GM21737 (cell line): ENCODE measurements at regions not wholly inside any gene's neighbourhood (a gene's known extent, or its start where the extent isn't known, plus 50 kb on each side); places are given as distances from the start of the nearest gene placed in this dataset.

Experiments
- ATAC-seq: cut with Tn5 transposase; IDR thresholded peaks from one replicate; pipeline ENCODE4 v1.9.1; 2021; ENCODE audit warnings: mild to moderate bottlenecking, moderate library complexity; ENCODE audit not compliant: unreplicated experiment

DNA sequence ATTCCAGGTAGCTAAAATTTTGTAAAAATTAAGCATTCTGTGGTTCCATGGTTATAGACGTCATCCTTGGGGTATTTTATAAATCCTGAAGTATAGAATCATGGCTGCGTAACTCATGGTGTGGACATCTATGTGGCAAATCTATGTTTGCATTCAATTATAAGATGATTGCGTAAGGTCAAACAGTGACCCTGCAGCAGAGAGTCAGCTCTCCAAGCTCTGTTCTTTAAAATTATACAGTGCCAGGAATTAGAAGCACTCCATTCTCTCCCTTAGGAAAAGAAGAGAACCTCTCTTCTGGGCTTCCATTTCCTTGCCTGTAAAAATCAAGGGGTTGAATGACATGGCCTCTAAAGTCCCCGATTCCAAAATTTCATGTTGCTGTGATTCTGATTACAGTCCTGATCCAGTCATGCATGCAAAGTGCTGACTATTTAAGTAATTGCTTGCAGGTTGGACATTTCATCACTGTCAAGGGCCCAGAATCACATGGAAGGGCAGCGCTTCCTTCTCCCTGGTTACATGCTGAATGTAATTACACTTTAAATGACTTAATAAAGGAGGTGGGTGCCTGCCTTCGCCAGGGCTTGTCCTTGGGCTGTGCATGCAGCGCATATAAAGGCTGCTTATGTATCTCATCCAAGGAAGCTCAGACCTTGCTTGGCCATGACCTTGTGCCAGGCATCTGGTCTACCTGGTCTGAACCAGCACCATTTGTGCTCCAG, 550.7 kb downstream of the TYW1 start:
- ATAC-seq, result no peak

DNA sequence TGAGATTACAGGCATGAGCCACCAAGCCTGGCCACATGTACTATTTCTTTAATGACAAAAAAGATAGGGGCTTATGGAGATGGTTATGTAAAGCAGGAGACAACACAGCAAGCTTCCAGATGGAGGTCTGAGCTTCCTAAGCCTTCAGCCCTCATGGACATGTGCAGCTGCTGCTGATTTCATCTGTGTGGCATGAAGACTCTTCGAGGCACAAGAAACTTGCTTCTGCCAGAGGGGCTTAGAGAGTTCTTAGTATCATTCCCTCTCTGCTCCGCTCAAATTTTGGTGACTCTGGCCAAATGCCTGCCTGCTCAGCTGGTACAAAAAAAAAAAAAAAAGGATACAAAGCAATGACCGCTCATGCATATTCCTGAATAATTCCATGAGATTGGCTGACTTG, 552.5 kb downstream of the TYW1 start:
- ATAC-seq, result no peak

DNA sequence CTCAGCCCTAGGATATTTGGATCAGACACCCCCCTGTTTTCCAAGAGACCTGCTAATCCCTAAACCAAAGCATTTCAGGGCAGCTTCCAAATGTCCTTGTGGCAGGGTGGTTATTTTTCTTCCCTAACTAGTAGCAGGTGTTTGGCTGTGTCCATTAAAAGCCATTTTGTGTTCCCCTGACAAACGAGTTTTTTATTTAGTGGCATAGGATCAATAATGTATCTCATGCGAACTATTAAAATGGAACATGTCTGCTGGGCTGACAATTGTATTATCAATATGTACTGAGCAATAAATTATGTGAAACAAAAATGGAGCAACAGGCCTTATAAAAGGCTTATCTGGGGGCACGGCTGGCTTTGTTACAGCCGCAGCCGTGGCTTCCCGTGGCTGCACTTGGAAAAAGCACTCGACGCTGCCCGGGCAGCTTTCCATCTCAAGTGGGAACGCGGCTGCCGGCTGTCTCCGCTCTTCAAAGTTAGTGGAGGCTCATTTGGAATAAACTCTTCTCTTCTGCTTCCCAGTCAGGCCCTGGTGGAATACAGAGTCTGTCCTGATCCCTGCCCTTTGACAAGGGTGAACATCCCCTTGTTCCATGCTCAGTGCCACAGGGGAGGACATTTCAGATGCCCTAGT, 554.3 kb downstream of the TYW1 start:
- no peak for ATAC-seq

DNA sequence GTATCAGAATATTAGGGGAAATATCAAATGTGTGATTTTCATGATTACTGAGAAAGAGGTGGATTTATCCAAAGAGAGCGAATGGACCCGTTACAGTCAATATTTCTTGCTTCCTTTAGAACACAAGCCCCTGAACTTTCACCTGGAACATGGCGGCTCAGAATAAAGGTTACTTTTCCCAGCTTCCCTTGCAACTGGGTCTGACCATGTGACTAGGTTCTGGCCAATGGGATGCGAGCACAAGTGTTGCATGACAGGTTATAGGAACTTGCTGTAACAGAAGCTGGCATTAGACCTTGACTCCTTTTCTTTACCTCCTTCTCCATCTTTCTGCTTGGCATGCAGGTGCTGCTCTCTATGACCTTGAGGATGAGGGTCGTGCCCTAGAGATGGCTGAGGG, 556.1 kb downstream of the TYW1 start:
- ATAC-seq, result no peak

DNA sequence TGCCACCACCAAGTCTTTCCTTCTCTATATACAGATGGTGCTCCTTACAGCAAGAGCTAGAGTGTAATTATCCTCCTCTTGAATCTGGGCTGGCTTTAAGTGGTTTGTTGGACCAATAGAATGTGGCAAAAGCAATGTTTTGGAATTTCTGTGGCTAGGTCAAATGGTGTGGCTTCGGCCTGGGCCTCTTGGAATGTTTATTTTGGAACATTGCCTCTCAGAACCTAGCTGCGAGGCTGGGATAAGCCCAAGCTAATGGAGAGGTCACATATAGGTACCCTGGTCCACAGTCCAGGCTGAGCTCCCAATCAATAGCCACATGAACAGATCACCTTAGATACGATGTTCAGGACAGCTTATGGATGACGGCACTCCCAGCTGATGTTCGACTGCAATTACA, 556.7 kb downstream of the TYW1 start:
- no peak for ATAC-seq

DNA sequence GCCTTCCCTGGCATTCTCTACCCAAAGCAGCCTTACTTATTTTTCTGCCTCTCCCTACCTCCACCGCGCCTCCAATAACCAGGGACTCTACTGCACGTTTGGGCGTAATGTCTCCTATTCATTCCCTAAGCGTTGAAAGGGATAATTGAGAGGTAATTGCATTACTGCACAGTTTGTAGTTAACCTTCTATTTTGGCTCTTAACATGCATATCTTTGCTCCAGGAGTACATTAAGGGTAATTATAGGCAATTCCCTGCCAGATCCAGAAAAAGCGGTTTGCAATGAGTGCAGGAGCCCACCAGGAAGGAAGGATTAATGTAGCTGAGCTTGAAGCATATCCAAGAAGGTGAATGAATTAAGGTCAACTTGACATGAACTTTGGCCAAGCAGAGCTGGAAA, 558.4 kb downstream of the TYW1 start:
- no peak for ATAC-seq

DNA sequence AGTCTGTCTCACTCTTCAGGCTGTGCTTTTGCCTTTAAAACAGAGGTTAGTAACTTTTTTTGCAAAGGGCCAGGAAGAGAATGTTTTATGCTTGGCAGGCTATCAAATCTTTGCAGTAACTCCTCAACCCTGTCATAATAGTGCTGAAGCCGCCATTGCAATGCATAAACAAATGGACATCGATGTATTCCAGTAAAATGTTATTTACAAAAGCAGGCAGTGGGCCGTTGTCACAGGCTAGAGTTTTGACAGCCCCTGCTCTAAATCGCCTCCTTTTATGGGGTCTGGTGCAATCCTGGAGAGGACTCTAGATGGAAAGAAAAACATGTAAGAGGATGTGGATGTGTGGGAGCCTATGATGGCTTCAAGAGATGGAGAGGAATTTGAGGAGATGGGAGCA, 568.3 kb downstream of the TYW1 start:
- ATAC-seq, result no peak

DNA sequence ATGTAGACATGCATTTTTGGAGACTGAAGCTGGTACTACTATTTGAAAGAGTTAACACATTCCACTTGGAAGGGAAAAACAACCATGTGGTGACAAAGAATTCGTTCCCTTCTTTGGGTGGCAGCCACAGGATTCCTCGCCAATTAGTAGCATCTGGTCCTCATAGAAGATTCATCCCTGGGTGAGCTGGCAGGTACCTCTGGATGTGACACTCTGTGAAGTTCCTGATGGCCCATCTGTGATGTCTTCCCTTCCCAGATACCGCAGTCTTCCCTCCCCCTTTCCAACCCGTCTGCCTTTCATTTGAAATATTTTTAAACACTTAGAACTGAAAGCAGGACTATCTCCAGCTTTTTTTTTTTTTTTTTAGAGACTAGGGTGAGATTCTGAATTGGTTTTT, 569.5 kb downstream of the TYW1 start:
- no peak for ATAC-seq

DNA sequence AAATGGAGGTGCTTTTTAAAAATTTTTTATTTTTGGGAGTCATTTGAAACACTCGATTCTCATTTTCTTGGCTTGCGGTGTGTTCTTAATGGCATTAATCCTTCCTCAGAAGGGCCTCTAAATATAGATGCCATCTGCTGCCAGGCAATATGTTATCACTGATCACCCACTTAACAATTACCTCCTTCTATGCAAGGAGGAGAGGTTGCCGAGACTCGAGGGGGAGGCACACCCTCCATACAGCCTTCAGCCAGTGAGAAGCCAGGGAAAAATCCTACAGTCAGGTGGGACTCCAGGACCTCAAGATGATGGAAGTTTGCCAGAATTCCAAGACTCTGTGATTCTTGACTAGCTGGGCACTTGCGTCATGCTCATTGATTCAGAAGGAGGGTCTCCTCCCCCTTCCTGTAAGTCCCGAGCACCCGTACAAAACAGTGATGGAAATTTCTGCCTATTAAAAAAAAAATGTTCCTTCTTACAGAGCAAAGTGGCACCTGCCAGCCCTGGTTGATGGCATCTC, 574.5 kb downstream of the TYW1 start:
- no peak for ATAC-seq

DNA sequence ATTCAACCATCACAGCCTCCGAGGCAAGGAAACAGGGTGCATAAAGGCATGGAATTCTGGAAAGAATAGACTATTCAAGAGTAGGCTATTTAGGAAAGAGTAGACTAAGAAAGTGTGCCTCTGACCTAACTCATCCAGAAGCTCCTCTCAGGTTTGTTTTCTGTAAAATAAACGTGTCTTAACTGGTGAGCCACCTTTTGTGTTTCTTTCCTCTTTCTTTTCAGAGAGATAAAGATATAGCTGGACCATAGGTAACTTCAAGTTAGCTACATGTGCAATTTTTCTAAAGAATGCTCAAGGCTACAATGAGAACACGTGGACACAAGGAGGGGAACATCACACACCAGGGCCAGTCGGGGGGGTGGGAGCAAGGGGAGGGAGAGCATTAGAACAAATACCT, 577.0 kb downstream of the TYW1 start:
- ATAC-seq, result no peak

DNA sequence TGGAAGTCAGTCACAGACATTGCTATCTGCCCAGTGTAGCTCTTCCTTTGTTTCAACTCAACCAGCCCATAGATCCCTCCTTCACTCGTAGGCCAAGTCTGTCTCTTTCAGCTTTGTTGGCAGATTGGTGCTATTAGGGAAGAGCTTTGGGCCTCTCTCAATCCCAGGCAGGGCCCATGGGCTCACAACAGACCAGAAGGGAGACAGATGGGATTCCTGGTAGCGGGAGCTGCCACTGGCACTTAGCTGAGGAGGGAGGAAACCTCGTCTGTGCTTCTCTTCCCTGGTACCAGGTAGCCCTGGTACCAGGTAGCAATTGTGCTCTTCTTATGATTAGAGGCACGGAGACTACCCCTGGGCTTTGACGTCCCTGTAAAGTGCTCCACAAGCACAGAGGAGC, 592.0 kb downstream of the TYW1 start:
- ATAC-seq, result no peak

DNA sequence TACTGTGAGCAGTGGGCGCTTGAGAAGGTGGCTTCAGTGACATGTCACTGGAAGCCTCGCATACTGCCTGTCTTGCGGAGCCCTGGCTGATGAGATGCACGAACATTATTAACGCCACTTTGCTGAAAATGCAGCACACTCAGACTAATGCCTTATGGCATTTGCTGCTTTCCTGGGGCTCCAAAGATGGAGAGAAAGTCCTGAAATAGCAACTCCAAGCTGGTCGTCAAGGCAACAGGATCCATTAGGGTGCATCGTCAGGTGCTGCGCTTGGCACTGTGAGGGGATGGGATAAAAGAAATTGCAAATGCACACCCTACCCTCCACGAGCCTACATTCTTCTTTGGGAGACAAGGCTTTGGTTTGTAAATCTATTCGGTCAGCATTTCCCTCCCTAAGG, 592.5 kb downstream of the TYW1 start:
- ATAC-seq, result no peak

DNA sequence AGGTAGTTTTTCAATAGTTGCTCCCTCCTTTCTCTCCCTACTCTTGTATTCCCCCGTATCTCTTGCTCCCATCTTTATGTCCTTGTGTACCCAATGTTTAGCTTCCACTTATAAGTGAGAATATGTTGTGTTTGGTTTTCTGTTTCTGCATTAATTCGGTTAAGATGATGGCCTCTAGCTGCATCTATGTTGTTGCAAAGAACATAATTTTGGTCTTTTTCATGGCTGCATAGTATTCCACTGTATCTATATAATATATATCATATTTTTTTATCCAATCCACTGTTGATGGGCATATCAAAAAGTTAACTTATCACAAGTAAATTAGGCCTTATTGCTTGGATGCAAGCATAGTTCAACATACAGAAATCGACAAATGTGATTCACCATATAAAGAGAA, 594.0 kb downstream of the TYW1 start:
- no peak for ATAC-seq

DNA sequence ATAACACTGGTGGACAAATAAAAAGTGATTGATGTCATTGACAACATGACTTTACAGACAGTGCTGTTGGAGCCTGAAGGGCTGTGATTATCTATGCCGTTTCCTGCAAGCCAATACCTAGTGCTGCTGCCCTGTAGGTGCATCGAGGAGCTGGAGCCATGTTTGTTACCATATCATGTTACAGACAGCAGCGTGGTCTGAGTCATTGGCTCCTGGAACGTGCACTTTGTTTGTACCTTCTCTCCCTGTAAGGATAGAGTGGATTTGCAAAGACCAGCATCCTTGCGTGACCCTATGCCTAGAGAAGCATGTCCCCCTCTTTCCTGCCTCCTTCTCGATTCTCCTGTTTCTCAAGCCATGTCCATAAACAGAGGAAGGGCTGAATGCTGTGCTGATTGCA, 597.2 kb downstream of the TYW1 start:
- ATAC-seq, result no peak

DNA sequence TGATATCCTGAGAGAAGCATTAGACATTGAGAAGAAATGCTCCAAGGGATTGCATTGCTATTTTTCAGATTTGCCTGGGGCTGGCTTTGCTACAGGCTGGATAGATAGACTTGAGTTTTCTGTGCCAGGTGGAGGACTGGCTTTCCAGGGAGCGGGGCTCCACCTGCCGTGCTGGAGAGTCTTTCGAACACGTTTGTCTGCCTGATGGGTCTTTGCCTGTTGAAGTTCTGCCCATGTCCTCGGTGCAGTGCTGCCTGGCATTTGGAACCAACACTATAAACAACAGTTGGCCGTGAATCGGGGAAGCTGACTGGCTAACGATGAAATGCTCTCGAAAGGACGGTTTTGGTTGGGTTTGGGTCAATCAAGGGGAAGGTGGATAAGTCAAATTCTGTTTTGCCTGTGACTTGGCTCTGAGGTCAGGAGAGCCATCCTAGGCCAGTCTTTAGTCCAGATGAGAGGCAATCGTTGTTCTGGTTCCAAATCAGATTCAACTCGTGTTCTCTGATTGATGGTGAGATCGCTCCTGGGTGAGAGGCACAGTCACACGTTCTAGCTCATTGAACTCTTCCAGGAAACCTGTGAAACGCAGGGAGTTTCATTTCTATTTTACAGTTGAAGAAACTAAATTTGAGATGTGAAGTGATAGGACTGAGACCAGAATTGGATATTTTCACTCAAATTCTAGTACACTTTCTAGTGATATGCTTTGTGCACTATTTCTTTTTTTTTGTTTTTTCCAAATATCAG, 599.0 kb downstream of the TYW1 start:
- no peak for ATAC-seq

DNA sequence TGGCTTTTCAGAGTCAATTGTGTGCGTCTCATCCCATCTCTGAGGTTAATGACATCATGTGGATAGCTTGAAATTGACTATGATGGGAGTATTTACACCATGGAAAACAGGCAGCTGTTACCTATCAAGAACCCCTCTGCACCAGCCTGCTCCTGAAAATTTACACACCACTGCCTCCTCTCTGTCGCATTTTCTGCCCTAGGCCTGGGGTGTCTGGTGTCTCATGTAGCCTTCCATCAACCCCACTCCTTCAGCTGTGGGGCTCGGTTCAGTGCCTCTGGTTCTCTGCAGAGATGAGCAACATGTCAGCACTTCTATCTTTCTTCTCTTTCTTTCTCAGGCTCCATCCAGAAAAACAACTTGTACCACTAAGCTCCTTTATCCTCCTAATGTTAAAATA, 600.5 kb downstream of the TYW1 start:
- no peak for ATAC-seq

DNA sequence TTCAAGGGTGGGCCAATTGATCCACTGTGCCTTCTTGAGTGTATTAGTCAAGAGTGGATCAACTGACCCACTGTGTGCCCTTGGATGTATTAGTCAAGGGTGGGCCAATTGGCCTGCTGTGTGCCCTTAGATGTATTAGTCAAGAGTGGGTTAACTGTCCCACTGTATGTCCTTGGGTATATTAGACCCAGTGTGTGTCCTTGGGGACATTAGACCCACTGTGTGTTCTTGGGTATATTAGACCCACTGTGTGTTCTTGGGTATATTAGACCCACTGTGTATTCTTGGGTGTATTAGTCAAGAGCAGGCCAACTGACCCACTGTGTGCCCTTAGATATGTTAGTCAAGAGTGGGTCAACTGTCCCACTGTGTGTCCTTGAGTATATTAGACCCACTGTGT, 601.8 kb downstream of the TYW1 start:
- no peak for ATAC-seq

DNA sequence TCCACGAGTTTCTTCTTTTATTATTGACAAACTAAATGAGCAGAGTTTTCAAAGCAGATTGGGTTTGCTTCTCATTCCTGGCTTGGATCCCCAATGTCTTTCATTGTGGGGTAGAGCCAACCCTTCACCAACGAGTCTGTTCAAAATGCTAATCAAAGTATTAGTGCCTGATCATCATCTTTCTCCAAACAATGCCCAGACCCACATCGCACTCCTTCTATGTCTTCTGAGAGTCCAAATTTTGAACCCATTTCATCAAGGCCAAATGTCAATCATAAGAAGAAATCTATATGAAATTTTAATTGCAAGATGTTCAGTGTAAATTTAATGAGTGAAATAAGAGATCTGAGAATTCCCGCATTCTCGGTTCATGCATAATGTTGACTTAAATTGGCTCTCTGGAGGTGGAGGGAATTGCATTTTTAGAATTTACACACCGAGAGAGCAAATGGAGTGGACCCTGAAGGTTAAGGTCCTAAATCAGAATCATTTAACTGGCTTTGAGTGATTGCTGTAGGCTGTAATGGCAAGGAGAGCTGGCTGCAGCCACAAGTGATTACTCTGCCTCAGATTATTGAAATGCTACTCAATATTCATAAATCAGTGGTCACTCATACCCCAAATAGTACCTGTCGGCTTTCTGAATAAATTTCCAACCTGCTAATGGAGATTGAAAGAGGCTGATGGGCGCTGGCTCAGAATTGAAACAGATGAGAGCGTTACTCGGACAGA, 602.9 kb downstream of the TYW1 start:
- ATAC-seq, result no peak

DNA sequence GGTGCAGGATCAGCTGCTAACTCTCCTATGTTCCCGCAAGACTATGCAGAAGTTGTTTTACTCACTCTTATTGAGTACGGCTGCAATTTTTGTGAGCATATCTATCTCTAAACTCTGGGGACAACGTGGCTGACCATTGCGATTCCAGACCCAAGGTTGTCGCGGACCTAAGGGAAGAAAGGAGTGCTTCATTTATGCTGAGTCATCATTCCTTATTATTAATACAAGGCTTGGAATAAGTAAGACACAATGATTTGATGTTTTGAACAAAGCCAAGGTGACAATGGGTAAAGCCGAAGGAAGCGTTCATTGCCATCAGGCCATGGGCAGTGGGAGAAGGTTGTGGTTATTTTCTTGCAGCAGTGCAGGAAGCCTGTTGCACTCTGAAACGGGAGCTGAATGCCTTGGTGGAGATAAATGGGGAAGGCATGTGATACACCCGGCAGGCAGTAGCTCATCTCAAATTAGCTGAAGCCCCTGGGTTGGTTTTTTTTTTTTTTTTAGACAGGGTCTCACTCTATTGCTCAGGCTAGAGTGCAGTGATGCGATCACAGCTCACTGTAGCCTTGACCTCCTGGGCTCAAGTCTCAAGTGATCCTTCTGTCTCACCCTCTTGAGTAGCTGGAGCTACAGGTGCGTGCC, 605.7 kb downstream of the TYW1 start:
- no peak for ATAC-seq

DNA sequence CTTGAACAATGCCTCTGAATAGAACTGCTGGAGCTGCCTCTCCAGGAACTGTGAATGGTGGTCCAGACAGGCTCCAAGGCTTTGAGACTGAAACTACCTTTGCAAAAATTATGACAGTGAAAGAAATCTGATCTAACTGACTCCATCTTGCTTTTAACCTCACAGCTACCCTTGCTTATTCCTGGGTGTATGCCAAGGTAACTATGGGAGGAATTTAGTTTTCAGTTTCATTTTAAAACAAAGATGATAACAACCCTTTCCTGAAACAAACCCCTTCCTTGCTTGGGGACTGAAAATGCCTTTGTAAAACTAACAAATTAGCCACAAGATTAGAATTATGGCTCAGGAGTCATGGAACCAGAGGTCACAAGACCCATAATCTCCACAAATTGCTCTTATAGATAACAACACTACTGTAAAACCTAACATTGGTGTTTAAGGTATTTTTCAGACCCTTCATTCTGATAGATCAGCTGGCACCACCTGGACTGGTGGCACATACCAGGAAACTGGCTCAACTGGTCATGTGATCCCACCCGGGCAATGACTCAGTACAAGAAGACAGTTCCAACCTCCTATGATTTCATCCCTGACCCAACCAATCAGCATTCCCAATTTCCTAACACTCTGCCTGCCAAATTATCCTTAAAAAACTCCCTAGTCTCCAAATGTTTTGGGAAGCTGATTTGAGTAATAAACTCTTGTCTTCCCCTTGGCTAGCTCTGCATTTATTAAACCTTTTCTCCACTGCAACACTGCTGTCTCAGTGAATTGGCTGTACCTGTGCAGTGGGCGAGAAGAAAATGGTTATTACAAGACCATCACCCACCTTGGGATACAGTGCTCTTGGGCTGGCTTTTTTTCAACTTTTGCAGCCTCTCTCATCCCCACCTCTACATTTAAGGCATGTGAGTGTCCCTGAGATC, 608.1 kb downstream of the TYW1 start:
- no peak for ATAC-seq
